OCI-LY1 (cell line): ENCODE measurements at regions not wholly inside any gene's neighbourhood (a gene's known extent, or its start where the extent isn't known, plus 50 kb on each side); places are given as distances from the start of the nearest gene placed in this dataset.

Experiments
- H2AFZ ChIP-seq: fragments of 200-600 bp; sonication (generic), shearing (Covaris generic); 2 replicates; pipeline ENCODE4 v1.6.0; 2014; ENCODE audit warnings: antibody characterized with exemption, mild to moderate bottlenecking, low read length
- H3F3A ChIP-seq: fragments of 200-600 bp; sonication (generic), shearing (Covaris generic); 2 replicates; pipeline ENCODE4 v1.6.0; 2014; ENCODE audit warnings: mild to moderate bottlenecking, antibody characterized with exemption, low read length, moderate library complexity; ENCODE audit not compliant: insufficient read depth
- H3K27ac ChIP-seq: fragments of 200-600 bp; sonication (generic); 2 replicates; pipeline ENCODE4 v1.5.1; 2014; ENCODE audit warnings: low read length, mixed run types, mild to moderate bottlenecking, low read depth; ENCODE audit not compliant: poor library complexity, severe bottlenecking
- H3K27me3 ChIP-seq: fragments of 200-600 bp; sonication (generic); 2 replicates; pipeline ENCODE4 v1.6.0; 2014; ENCODE audit warnings: antibody characterized with exemption, mild to moderate bottlenecking, low read length, moderate library complexity; ENCODE audit not compliant: insufficient read depth
- H3K36me3 ChIP-seq: fragments of 200-600 bp; sonication (generic); 2 replicates; pipeline ENCODE4 v1.6.1; 2014; ENCODE audit warnings: mild to moderate bottlenecking, antibody characterized with exemption, low read length, moderate library complexity, mixed read lengths; ENCODE audit not compliant: insufficient read depth
- H3K4me1 ChIP-seq: fragments of 200-600 bp; sonication (generic); 2 replicates; pipeline ENCODE4 v1.5.1; 2014; ENCODE audit warnings: mild to moderate bottlenecking, low read length, moderate library complexity; ENCODE audit not compliant: insufficient read depth, severe bottlenecking
- H3K4me2 ChIP-seq: fragments of 200-600 bp; sonication (generic), shearing (Covaris generic); 2 replicates; pipeline ENCODE4 v1.6.1; 2014; ENCODE audit warnings: low read length
- H3K4me3 ChIP-seq: fragments of 200-600 bp; sonication (generic); 2 replicates; pipeline ENCODE4 v1.5.1; 2014; ENCODE audit warnings: low read length, low read depth, mild to moderate bottlenecking, mixed read lengths; ENCODE audit not compliant: poor library complexity, severe bottlenecking
- H3K79me2 ChIP-seq: fragments of 200-600 bp; shearing (Covaris generic); 2 replicates; pipeline ENCODE4 v1.6.1; 2016; ENCODE audit warnings: mixed run types, low read length, mixed read lengths; ENCODE audit not compliant: insufficient read depth
- H3K9ac ChIP-seq: fragments of 200-600 bp; sonication (generic), shearing (Covaris generic); 2 replicates; pipeline ENCODE4 v1.6.1; 2014; ENCODE audit warnings: mild to moderate bottlenecking, low read length, mixed read lengths
- H3K9me2 ChIP-seq: fragments of 200-600 bp; sonication (generic), shearing (Covaris generic); 2 replicates; pipeline ENCODE4 v1.6.1; 2014; ENCODE audit warnings: low read depth, mild to moderate bottlenecking, low read length, mixed read lengths
- H3K9me3 ChIP-seq: fragments of 200-600 bp; shearing (Covaris generic); 2 replicates; pipeline ENCODE4 v1.6.1; 2014; ENCODE audit warnings: low read length, mixed read lengths
- H4K20me1 ChIP-seq: fragments of 200-600 bp; sonication (generic), shearing (Covaris generic); 2 replicates; pipeline ENCODE4 v1.6.0; 2016; ENCODE audit warnings: mild to moderate bottlenecking, low read length; ENCODE audit not compliant: insufficient read depth
- EZH2 ChIP-seq: fragments of 200-600 bp; sonication (generic), shearing (Covaris generic); IDR thresholded peaks from 2 replicates; pipeline ENCODE4 v1.8.0; 2017; ENCODE audit warnings: borderline replicate concordance, mixed run types, mild to moderate bottlenecking, antibody characterized with exemption, low read length, moderate library complexity, mixed read lengths
- TF ChIP-seq, protein P1 (sequence below): fragments of 200-600 bp; sonication (generic), shearing (Covaris generic); IDR thresholded peaks from 2 replicates; pipeline ENCODE4 v1.5.1; 2017; ENCODE audit warnings: mild to moderate bottlenecking, antibody characterized with exemption, low read length, moderate library complexity, mixed read lengths

DNA sequence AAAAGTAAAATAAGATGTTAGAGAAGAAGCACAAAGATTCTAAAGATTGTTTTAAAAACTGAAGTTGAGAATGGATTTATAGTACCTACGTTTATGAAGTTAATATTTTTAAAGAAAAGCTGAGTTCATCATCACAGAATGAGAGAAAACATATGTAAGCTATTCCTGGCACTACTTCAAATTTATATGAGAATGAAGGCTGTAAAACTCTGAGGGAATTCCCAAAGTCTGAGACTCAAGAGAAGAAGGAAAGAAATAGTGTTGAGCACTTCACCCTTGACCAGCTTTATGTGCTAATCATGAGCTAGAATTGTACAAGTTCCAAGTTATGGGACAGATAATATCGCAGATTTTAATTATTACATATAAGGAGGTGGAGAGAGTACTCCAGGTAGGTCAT is 323.7 kb upstream of the GNAI1 start:
- no peak overlapping the region for H3K4me3 ChIP-seq
- H3F3A ChIP-seq, result no peaks in the 10 kb centered on the region
- no peaks in the 10 kb centered on the region for H3K36me3 ChIP-seq
- H3K27ac ChIP-seq, result no peak overlapping the region
- no peaks in the 10 kb centered on the region for H3K4me1 ChIP-seq
- H3K4me2 ChIP-seq, result no peak overlapping the region
- H3K9me2 ChIP-seq, result no peaks in the 10 kb centered on the region
- no peaks in the 10 kb centered on the region for H3K79me2 ChIP-seq
- H4K20me1 ChIP-seq, result no peaks in the 10 kb centered on the region
- no peaks in the 10 kb centered on the region for H3K9me3 ChIP-seq
- TF ChIP-seq, protein P1, sequence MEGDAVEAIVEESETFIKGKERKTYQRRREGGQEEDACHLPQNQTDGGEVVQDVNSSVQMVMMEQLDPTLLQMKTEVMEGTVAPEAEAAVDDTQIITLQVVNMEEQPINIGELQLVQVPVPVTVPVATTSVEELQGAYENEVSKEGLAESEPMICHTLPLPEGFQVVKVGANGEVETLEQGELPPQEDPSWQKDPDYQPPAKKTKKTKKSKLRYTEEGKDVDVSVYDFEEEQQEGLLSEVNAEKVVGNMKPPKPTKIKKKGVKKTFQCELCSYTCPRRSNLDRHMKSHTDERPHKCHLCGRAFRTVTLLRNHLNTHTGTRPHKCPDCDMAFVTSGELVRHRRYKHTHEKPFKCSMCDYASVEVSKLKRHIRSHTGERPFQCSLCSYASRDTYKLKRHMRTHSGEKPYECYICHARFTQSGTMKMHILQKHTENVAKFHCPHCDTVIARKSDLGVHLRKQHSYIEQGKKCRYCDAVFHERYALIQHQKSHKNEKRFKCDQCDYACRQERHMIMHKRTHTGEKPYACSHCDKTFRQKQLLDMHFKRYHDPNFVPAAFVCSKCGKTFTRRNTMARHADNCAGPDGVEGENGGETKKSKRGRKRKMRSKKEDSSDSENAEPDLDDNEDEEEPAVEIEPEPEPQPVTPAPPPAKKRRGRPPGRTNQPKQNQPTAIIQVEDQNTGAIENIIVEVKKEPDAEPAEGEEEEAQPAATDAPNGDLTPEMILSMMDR, result no peak
- no peak for TF ChIP-seq EZH2
- no peak overlapping the region for H3K9ac ChIP-seq
- no peak overlapping the region for H2AFZ ChIP-seq
- no peaks in the 10 kb centered on the region for H3K27me3 ChIP-seq

DNA sequence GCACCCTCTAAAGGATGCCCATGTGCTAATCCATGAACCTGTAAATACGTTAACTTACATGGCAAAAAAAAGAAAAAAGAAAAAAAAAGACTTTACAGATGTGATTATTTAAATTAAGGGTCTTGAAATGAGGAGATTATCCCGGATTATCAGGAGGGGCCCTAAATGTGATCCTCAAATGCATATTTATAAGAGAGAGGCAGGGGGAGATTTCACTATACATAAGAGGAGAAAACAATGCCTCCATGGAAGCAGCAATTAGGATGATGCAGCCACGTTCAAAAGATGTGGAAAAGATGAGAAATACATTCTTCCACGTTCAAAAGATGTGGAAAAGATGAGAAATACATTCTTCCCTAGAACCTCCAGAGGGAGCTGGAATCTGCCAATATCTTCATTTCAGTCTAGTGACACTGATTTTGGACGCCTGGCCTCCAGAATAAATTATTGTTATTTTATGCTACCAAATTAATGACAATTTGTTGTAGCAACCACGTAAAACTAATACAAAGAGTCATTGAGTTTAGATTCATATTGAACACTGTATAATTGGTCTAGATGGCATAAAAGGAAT is 328.4 kb upstream of the GNAI1 start:
- TF ChIP-seq EZH2, result no peak
- TF ChIP-seq, protein P1, result no peak
- Histone ChIP-seq H3F3A (no peaks in the 10 kb centered on the region), H3K4me3 (no peak overlapping the region), H3K27me3 (no peaks in the 10 kb centered on the region), H3K4me2 (no peak overlapping the region), H3K36me3 (no peaks in the 10 kb centered on the region), H3K9me3 (no peaks in the 10 kb centered on the region), H4K20me1 (no peaks in the 10 kb centered on the region), H3K4me1 (no peaks in the 10 kb centered on the region), H2AFZ (no peak overlapping the region), H3K9me2 (no peaks in the 10 kb centered on the region), H3K27ac (no peak overlapping the region), H3K79me2 (no peaks in the 10 kb centered on the region), H3K9ac (no peak overlapping the region)

- Histone ChIP-seq H3K79me2 (no peaks in the 10 kb centered on the region), H3K9me3 (no peaks in the 10 kb centered on the region), H3K27me3 (no peaks in the 10 kb centered on the region), H3K4me2 (no peak overlapping the region), H3K36me3 (no peaks in the 10 kb centered on the region), H3K4me3 (no peak overlapping the region), H3F3A (no peaks in the 10 kb centered on the region), H3K9me2 (no peaks in the 10 kb centered on the region), H3K9ac (no peak overlapping the region), H2AFZ (no peak overlapping the region), H4K20me1 (no peaks in the 10 kb centered on the region), H3K4me1 (no peaks in the 10 kb centered on the region), H3K27ac (no peak overlapping the region)
- no peak for TF ChIP-seq EZH2
- TF ChIP-seq, protein P1, result no peak
These were observed 337.3 kb upstream of the MAGI2 start for GRCh38 chr7:79790656-79791262.
